ENCODE measurements at regions not wholly inside any gene's neighbourhood (a gene's known extent, or its start where the extent isn't known, plus 50 kb on each side); places are given as distances from the start of the nearest gene placed in this dataset.

GRCh38 chr2:234731236-234731635 is 220.6 kb upstream of the SH3BP4 start:
- no peak overlapping the region for H2BK12ac ChIP-seq (ENCODE audit: low read depth, low read length)
- H4K91ac ChIP-seq (replicated peaks; ENCODE audit: insufficient read length, low read length), result no peak overlapping the region
- H3K23ac ChIP-seq (ENCODE audit: insufficient read length), result no peak overlapping the region
- H2BK5ac ChIP-seq (ENCODE audit: low read depth, low read length), result no peak overlapping the region
- no peaks in the 10 kb centered on the region for H3K36me3 ChIP-seq (ENCODE audit: control insufficient read depth in 2 of 4, insufficient read depth in 4 of 4, low read length in 3 of 4)
- no peak overlapping the region for H3K4me3 ChIP-seq (ENCODE audit: extremely low read depth in 1 of 4, insufficient read depth in 2 of 4, low read depth in 3 of 4, low read length in 4 of 4)
- peaks cover 0 to 6% of the 10 kb centered on the region in 2 experiments; a peak in 1 of 4 replicates for H3K9me3 ChIP-seq (ENCODE audit: insufficient read depth in 2 of 2, low read depth in 1 of 2, low read length in 1 of 2)
- no peak overlapping the region for H2AFZ ChIP-seq (ENCODE audit: low read length)
- no peak overlapping the region for H4K5ac ChIP-seq (ENCODE audit: insufficient read length, low read depth, low read length)
- no peak overlapping the region for H3K14ac ChIP-seq (ENCODE audit: insufficient read length)
- no peak overlapping the region for H2BK120ac ChIP-seq (replicated peaks; ENCODE audit: low read depth, low read length)
- H4K20me1 ChIP-seq (replicated peaks in 1 of 2; ENCODE audit: control insufficient read depth in 1 of 2, insufficient read depth in 2 of 2, low read length in 2 of 2), result no peaks in the 10 kb centered on the region
- H3K56ac ChIP-seq (replicated peaks; ENCODE audit: insufficient read length, low read depth, low read length), result no peak overlapping the region
- no peak for DNase-seq (ENCODE audit: low read depth in 1 of 2, low spot score in 2 of 2)
- TF ChIP-seq SRF (IDR thresholded peaks at IDR 0.05; ENCODE audit: low read depth, low read length), result no peak
- TF ChIP-seq USF2 (IDR thresholded peaks at IDR 0.05; ENCODE audit: low read length), result no peak
- TF ChIP-seq, protein P1, sequence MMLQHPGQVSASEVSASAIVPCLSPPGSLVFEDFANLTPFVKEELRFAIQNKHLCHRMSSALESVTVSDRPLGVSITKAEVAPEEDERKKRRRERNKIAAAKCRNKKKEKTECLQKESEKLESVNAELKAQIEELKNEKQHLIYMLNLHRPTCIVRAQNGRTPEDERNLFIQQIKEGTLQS (IDR thresholded peaks at IDR 0.05; ENCODE audit: insufficient read depth, low read depth, low read length), result no peak
- TF ChIP-seq, protein P2, sequence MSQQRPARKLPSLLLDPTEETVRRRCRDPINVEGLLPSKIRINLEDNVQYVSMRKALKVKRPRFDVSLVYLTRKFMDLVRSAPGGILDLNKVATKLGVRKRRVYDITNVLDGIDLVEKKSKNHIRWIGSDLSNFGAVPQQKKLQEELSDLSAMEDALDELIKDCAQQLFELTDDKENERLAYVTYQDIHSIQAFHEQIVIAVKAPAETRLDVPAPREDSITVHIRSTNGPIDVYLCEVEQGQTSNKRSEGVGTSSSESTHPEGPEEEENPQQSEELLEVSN (IDR thresholded peaks at IDR 0.05), result no peak
- no peak for TF ChIP-seq GABPA (IDR thresholded peaks at IDR 0.05; ENCODE audit: borderline replicate concordance, insufficient read depth, low read length)
- no peaks in the 10 kb centered on the region for H3K23me2 ChIP-seq (ENCODE audit: low read depth, low read length)
- no peaks in the 10 kb centered on the region for H3K79me2 ChIP-seq (ENCODE audit: control insufficient read depth in 1 of 2, insufficient read depth in 2 of 2, low read length in 2 of 2)
- H3K27me3 ChIP-seq (replicated peaks in 1 of 4; ENCODE audit: control insufficient read depth in 3 of 4, extremely low read depth in 1 of 4, insufficient read depth in 3 of 4, low read length in 3 of 4), result 0 out of 7 replicates have a peak, but pooled peaks cover 0 to 2% (median 0%) of the 10 kb centered on the region in 4 experiments
- WGBS, 2 experiments (ENCODE audit: extremely low coverage in 1 of 2, insufficient coverage in 1 of 2, insufficient read length in 1 of 2, insufficient replicate concordance in 2 of 2, low coverage in 1 of 2, low lambda C conversion rate in 2 of 2, missing lambda C conversion rate in 1 of 2), result 90% methylated on average over 6 of the region's 6 CpGs; no CpG with 5 or more reads in 1 of the 2 experiments
- no peak overlapping the region for H4K8ac ChIP-seq (ENCODE audit: extremely low read depth, insufficient read depth, low read length)
- H2BK20ac ChIP-seq (ENCODE audit: low read length), result no peak overlapping the region
- ChIA-PET POLR2A (ENCODE audit: partially characterized antibody) (no interaction called here), CTCF (ENCODE audit: partially characterized antibody) (no interaction called here)
- no peak overlapping the region for H3K27ac ChIP-seq (ENCODE audit: low read depth, low read length)
- no peak overlapping the region for H3K9ac ChIP-seq (replicated peaks in 1 of 4; ENCODE audit: extremely low read depth in 1 of 4, low read depth in 3 of 4, low read length in 3 of 4)
- H3K4ac ChIP-seq (replicated peaks; ENCODE audit: insufficient read length, low read depth, low read length), result no peak overlapping the region
- H2AK5ac ChIP-seq (ENCODE audit: low read depth, low read length), result no peak overlapping the region
- H2BK15ac ChIP-seq (ENCODE audit: low read length), result no peak overlapping the region
- no peaks in the 10 kb centered on the region for H3K79me1 ChIP-seq (ENCODE audit: low read depth, low read length)
- no peak for FAIRE-seq
- no peaks in the 10 kb centered on the region for H3K4me1 ChIP-seq (replicated peaks in 1 of 4; ENCODE audit: control insufficient read depth in 3 of 4, insufficient read depth in 4 of 4, low read length in 3 of 4)
- H3K18ac ChIP-seq (ENCODE audit: extremely low read depth, low read length), result no peak overlapping the region
- no peak overlapping the region for H3K4me2 ChIP-seq (ENCODE audit: insufficient read depth in 1 of 2, low read depth in 2 of 2, low read length in 2 of 2)
